IPS-15b (cell line): ENCODE measurements at regions not wholly inside any gene's neighbourhood (a gene's known extent, or its start where the extent isn't known, plus 50 kb on each side); places are given as distances from the start of the nearest gene placed in this dataset.

Source experiments
- H3K27me3 ChIP-seq: one replicate; pipeline ENCODE4 v1.6.1; 2013; ENCODE audit warnings: low read length; ENCODE audit not compliant: control insufficient read depth, insufficient read depth
- H3K36me3 ChIP-seq: one replicate; pipeline ENCODE4 v1.6.1; 2013; ENCODE audit warnings: low read length; ENCODE audit not compliant: control insufficient read depth, insufficient read depth
- H3K4me1 ChIP-seq: one replicate; pipeline ENCODE4 v1.6.1; 2013; ENCODE audit warnings: mild to moderate bottlenecking, low read length; ENCODE audit not compliant: control insufficient read depth, insufficient read depth
- H3K4me3 ChIP-seq: one replicate; pipeline ENCODE4 v1.5.1; 2013; ENCODE audit warnings: low read depth, low read length
- H3K9ac ChIP-seq: one replicate; pipeline ENCODE4 v1.6.1; 2013; ENCODE audit warnings: low read depth, mild to moderate bottlenecking, low read length
- H3K9me3 ChIP-seq: one replicate; pipeline ENCODE4 v1.6.1; 2013; ENCODE audit warnings: mild to moderate bottlenecking, low read length; ENCODE audit not compliant: control insufficient read depth, insufficient read depth

- Histone ChIP-seq H3K36me3 (no peaks in the 10 kb centered on the region), H3K9ac (no peak overlapping the region), H3K9me3 (no peaks in the 10 kb centered on the region), H3K4me3 (no peak overlapping the region), H3K27me3 (no peaks in the 10 kb centered on the region), H3K4me1 (peaks cover 7% of the 10 kb centered on the region)
Observed at GRCh38 chr7:27345164-27345887, 102.7 kb downstream of the EVX1 start.

DNA sequence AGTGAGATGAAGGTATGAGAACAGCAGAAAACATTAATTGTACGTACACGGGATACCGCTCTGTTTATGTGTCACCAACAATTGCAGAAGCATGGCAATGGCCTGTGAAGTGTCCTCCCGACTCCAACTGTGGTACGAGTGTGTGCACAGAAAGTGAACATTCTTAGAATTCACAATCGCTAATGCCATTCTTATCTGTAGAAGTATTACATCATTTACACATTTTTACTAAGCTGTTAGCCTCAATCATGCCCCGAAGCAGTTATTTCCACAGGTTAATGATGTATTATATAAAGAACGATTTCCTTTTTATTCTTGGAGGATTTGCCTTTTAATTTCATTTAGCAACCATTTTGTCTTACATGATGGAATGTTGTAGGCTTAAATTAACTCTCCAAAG lies 103.4 kb downstream of the EVX1 start:
- no peaks in the 10 kb centered on the region for H3K9me3 ChIP-seq
- no peak overlapping the region for H3K4me3 ChIP-seq
- peaks cover 7% of the 10 kb centered on the region for H3K4me1 ChIP-seq
- no peak overlapping the region for H3K9ac ChIP-seq
- H3K27me3 ChIP-seq: no peaks in the 10 kb centered on the region
- H3K36me3 ChIP-seq: no peaks in the 10 kb centered on the region

GRCh38 chr7:27346531-27347275 lies 104.1 kb downstream of the EVX1 start:
- no peak overlapping the region for H3K9ac ChIP-seq
- peaks cover 7% of the 10 kb centered on the region for H3K4me1 ChIP-seq
- no peaks in the 10 kb centered on the region for H3K27me3 ChIP-seq
- H3K4me3 ChIP-seq: no peak overlapping the region
- H3K36me3 ChIP-seq: no peaks in the 10 kb centered on the region
- no peaks in the 10 kb centered on the region for H3K9me3 ChIP-seq

- no peak overlapping the region for H3K9ac ChIP-seq
- no peaks in the 10 kb centered on the region for H3K36me3 ChIP-seq
- H3K9me3 ChIP-seq: no peaks in the 10 kb centered on the region
- no peak overlapping the region for H3K4me3 ChIP-seq
- peaks cover 7% of the 10 kb centered on the region for H3K4me1 ChIP-seq
- H3K27me3 ChIP-seq: no peaks in the 10 kb centered on the region
Observed at GRCh38 chr7:27347276-27347640, 104.7 kb downstream of the EVX1 start.

DNA sequence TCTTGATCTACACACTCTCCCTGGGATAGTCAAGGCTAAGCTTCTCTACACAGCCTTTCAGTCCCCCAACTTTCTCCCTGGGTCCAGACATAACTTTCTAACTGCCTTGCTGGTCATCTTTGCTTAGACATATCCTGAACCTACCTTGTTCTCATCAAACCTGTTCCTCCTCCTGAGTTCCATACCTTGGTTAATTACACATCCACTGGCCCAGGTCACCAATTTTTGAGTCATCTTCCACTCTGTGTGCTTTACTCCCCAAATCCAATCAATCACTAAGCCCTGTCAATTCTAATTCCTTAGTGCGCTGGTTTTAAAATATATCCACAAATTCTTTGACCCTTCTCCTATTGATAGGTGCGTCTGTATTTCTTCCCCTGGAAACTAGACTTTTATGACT lies 107.0 kb downstream of the EVX1 start:
- Histone ChIP-seq H3K27me3 (no peaks in the 10 kb centered on the region), H3K36me3 (no peaks in the 10 kb centered on the region), H3K4me1 (peaks cover 3% of the 10 kb centered on the region), H3K9me3 (no peaks in the 10 kb centered on the region), H3K9ac (no peak overlapping the region), H3K4me3 (no peak overlapping the region)

DNA sequence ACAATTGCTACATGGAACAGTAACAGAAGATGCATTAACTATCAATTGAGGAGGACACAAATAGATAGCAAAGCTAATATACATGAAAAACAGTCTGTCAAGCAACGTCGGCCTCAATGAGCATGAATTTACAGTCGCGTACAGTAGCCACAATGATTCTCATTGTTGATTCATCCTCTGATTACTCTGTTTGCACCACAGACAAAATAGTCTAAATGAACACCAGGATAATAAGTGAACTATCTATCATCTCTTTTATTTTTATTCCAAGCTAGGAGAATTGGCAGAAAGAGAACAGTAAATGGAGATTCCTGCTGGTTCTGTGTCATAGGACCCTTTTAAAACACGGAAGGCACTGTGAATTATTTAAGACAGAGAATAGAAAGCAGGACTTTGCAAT lies 108.5 kb downstream of the EVX1 start:
- H3K9ac ChIP-seq: no peak overlapping the region
- H3K36me3 ChIP-seq: no peaks in the 10 kb centered on the region
- no peaks in the 10 kb centered on the region for H3K27me3 ChIP-seq
- H3K9me3 ChIP-seq: no peaks in the 10 kb centered on the region
- no peak overlapping the region for H3K4me3 ChIP-seq
- H3K4me1 ChIP-seq: peaks cover 2% of the 10 kb centered on the region

- Histone ChIP-seq H3K9ac (no peak overlapping the region), H3K27me3 (no peaks in the 10 kb centered on the region), H3K36me3 (no peaks in the 10 kb centered on the region), H3K4me1 (peaks cover under 1% of the 10 kb centered on the region), H3K4me3 (no peak overlapping the region), H3K9me3 (no peaks in the 10 kb centered on the region)
Observed at GRCh38 chr7:27351786-27352185, 109.2 kb downstream of the EVX1 start.

DNA sequence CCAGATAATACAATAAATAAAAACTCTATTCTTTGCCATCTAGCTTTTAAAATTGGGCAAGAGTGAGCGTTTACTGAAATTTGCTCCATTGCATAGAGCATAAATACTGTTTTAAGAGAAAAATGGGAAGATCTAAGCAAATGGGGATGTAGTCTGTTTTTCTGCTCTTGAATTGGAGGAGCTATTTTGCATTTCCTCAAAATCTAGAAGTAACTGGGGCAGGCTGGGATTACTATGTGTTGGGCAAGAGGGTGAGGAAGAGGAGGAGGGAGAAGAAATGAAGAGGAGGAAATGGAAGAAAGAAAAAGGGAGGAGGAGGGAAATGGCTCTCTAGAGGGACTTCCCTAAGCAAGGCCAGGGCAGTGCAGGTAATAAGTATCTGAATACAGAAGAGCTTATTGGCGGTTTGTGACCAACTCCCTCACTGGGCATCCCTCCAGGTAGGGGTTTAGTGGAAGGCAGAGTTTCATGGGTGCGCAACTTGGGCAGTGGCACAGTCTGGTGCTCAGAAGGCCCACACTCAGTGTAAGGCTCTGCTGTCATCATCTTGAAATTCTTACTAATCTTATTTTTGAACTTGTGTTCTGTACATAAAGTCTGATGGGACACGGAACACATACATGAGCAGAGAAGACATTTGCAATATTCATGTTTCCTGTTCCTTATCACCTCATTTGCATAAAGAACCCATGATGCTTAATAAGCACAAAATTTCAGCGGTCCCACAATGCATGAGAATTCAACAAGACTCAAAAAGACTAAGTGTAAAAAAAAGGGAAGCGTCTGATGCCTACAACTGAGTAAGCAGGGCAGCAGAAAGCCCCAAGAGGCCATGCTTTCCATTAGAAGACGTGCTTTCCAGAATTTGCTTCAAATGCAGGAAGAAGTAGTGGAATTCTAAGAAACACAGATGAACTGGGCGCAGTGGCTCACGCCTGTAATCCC lies 116.9 kb downstream of the EVX1 start:
- Histone ChIP-seq H3K27me3 (no peaks in the 10 kb centered on the region), H3K36me3 (no peaks in the 10 kb centered on the region), H3K4me1 (peaks cover 3% of the 10 kb centered on the region), H3K9ac (no peak overlapping the region), H3K9me3 (no peaks in the 10 kb centered on the region), H3K4me3 (no peak overlapping the region)

DNA sequence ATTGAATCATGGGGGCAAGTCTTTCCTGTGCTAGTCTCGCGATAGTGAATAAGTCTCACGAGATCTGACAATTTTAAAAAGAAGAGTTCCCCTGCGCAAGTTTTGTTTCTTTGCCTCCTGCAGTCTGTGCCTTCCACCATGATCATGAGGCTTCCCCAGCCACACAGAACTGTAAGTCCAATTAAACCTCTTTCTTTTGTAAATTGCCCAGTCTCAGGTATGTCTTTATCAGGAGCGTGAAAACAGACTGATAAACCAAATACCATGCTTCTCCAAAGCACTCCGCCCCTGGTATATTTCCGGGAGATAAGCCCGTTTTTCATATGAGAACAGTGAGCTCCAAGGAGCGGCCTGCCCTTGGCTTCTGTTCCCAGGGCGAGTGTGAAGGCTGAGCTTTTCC lies 118.9 kb downstream of the EVX1 start:
- Histone ChIP-seq H3K4me1 (peaks cover 3% of the 10 kb centered on the region), H3K36me3 (no peaks in the 10 kb centered on the region), H3K9ac (no peak overlapping the region), H3K4me3 (no peak overlapping the region), H3K9me3 (no peaks in the 10 kb centered on the region), H3K27me3 (no peaks in the 10 kb centered on the region)

DNA sequence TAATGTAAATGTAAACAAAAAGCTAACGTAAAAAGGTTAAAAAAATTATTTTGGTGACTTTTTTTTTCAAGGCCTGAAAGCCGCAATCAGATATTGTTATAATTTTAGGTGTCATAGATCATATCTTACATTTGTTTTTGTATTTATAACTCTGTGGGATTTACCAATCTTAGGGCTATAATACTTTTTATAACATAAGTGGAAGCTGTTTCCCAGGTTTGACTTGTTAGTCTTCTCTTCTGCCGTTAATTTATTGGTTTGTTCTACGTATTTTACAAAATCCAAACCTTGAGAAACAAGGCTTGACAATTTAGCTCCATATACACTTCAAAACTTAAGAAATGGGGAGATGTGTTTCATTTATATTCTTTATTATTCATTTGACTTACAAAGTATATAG lies 119.4 kb downstream of the EVX1 start:
- H3K9ac ChIP-seq: no peak overlapping the region
- peaks cover 3% of the 10 kb centered on the region for H3K4me1 ChIP-seq
- no peaks in the 10 kb centered on the region for H3K9me3 ChIP-seq
- H3K27me3 ChIP-seq: no peaks in the 10 kb centered on the region
- H3K36me3 ChIP-seq: no peaks in the 10 kb centered on the region
- H3K4me3 ChIP-seq: no peak overlapping the region

DNA sequence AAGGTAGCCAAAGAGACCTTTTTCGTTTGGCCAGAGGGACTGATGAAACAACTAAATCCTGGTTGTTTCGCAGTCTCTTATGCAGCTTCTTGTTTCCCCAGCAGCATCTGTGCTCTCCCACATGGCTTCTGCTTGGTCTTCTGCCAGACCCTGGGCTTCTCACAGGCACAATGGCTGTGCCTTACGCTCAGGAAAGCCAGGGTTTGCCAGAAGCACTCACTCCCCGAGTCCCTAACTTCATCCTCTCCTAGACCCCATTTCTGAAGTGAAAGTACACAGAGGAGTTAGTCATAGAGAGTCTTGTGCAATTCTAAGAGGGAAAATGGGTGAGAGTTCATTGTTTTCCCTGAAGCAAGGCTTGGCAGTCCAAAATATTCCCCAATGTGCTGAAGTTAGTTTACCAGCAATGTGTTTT lies 121.7 kb downstream of the EVX1 start:
- Histone ChIP-seq H3K9ac (no peak overlapping the region), H3K4me3 (no peak overlapping the region), H3K4me1 (peaks cover 3% of the 10 kb centered on the region), H3K27me3 (no peaks in the 10 kb centered on the region), H3K9me3 (no peaks in the 10 kb centered on the region), H3K36me3 (no peaks in the 10 kb centered on the region)
